SH-SY5Y (cell line): ENCODE measurements at regions not wholly inside any gene's neighbourhood (a gene's known extent, or its start where the extent isn't known, plus 50 kb on each side); places are given as distances from the start of the nearest gene placed in this dataset.

Experiments used
- GATA2 ChIP-seq: IDR thresholded peaks from 2 replicates; pipeline ENCODE4 v1.6.1; 2011; ENCODE audit warnings: mild to moderate bottlenecking, low read depth, low read length
- GATA3 ChIP-seq: IDR thresholded peaks from 2 replicates; pipeline ENCODE4 v1.6.1; 2011; ENCODE audit warnings: low read depth, mild to moderate bottlenecking, low read length, moderate library complexity

DNA sequence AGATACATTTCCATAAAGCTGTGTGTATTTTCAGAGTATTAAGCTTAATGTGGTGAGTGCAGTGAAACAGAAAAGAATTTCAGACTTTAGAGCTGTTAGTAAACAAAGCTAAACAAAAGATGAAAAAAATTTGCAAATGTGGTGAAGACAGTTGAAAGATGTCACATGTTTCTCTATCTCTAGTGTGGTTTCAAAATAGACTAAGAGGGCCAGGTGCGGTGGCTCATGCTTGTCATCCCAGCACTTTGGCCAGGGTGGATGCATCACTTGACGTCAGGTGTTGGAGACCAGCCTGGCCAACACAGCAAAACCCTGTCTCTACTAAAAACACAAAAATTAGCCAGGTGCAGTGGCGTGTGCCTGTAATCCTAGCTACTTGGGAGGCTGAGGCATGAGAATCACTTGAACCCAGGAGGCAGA is 466.0 kb upstream of the NR2F2 start:
- TF ChIP-seq GATA3 (no peak), GATA2 (no peak)
